SK-N-DZ (cell line): ENCODE measurements at regions not wholly inside any gene's neighbourhood (a gene's known extent, or its start where the extent isn't known, plus 50 kb on each side); places are given as distances from the start of the nearest gene placed in this dataset.

Experiments used
- DNase-seq: peaks from one replicate; pipeline ENCODE4 v3.0.0-alpha.2; 2015; ENCODE audit warnings: low spot score

DNA sequence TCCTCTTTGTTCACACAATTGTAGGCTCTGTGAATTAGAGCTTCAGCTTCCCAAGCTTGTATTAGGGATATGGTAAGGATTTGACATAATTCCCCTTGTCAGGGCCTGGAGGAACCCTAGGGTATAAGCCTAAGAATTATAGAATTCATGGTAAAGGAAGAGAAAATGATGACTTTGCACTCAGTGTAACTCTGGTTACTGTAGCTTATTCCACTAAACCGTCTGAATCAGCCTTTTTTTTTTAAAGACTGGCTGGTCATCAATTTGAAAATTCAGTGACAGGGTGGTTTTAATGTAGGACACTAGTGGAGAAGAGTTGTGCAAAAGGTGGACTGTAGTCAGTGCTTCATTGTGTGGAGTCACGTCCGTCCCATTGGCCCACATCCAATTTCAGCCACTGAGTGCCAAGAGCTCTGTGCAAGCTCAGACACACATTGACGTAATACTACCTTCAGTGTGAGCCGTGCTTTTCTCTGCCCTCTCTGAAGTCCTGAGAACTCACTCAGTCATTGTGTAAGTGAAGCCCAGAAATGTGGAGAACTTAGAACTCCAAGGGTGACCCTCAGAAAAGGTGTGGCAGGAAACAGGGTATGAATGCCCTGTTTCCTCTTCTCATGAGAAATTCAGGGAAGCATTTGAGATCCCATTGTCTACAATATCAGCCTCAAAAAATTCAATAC, 449.8 kb downstream of the C4orf33 start:
- no peak for DNase-seq

- DNase-seq, result no peak
Measured at GRCh38 chr4:129546531-129546930, 450.6 kb downstream of the C4orf33 start.

DNA sequence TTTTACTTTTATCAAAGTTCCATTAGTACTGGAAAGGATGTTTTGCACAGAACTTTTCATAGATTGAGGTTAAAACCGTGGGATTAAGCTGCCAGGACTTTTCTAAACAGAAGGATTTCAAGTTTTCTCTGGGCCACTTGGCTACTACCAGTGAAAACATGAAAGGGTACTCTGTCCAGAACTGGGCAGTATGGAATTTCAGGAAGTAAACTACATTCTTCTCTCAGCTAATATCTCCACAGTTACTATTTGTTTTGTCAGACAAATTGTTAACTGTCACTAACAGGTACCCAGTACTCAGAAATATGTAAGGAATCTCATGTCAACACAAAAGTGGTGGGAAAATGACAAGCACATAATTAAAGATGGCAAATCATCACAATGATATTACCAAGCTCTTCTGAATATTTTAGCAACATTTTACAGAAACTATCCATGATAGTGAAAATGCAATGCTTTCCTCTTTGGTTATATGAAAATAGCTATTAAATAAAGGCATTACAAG, 454.4 kb downstream of the C4orf33 start:
- DNase-seq, result no peak

DNA sequence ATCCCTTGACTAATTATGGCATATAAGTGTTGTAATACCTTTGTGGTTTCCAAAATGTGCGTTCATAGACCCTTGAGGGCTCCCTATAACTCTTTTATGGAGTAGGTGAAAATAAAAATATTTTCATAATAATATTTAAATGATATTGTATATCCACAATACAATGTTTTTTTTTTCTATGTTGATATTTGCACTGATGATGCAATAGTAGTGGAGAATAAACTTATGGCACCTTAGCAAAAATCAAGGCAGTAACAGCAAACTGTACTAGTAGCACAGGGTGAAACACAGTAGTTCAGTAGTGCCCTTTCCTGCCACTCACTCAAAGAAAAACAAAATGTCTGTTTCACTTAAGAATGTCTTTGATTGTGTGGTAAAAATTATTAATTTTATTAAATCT, 465.3 kb downstream of the C4orf33 start:
- DNase-seq, result no peak

DNA sequence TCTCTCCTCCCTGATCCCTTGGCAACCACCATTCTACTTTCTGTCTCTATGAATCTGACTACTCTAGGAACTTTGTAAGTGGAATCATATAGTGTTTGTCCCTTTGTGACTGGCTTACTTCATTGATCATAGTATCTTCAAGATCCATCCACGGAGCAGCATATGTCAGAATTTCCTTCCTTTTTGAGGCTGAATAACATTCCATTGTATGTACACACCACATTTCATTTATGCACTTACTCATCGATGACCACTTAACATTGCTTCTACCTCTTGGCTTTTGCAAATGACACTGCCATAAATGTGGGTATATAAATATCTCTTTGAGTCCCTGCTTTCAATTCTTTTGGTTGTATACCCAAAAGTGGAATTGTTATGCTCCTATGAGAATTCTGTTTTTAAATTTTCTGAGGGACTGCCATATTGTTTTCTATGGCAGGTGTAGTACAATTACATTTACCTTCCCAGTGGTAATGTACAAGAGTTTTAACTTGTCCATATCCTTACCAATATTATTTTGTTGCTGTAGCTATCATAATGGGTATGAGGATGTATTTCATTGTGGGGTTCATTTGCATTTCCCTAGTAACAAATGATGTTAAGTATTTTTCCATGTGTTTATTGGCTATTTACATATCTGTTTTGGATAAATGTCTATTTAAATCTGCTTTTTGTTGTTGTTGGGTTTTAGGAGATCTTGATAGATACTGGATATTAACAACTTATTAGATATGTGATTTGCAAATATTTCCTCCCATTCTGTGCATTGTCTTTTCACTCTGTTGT, 466.1 kb downstream of the C4orf33 start:
- no peak for DNase-seq

DNA sequence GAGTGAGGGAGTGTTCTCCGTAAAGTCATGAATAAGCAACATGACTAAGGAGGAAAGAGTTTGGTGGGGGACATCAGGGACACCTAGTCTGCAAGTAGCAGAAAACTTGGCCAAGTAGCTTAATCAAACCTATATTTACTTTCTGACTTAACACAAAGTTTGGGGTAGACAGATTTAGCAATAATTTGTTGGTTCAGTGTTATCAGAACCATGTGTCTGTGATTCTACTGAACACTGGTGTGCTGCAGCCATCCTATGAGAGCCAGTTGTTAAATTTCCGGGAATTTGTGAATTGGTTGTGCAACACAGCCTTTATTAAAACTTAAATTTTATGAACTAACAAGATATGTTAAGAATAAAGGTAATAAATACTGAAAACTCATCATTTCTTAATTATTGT, 469.3 kb downstream of the C4orf33 start:
- DNase-seq, result no peak

DNA sequence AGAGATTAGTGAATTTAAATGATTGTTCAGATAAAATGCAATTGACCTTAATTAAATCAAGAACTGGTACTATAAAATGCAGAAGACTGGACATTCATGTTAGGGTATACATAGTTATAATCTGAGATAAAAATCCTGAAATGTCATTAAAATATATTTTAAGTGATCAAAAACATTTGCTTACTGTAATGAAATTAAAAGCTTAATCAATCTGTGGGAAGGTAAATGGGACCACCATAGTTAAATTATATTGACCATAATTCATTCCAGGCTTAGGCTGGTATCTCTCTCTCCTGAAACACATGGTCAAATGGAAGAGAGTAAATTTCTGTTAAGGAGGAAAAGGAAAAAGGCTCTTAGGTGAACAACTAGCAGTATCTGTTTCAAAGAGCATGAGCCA, 474.4 kb downstream of the C4orf33 start:
- DNase-seq, result peak; percentile 77

DNA sequence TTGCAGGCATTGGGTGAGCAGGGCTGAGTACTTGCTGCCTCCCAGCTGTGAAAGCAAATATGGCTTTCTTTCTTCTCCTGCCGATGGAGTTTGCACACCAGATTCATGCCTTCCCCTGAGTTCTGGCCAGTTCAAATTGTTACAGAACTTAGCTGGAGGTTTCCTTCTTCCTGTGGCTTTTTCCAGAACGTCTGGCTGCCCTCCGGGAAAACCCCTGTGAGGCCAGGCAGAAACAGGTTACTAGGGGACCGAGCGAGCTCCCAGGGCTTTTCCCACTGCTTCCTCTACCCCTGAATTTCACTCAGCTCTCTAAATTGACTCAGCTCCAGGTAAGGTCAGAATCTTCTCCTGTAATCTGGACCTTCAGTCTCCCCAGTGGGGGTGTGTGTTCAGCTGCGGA, 482.4 kb downstream of the C4orf33 start:
- DNase-seq, result no peak

DNA sequence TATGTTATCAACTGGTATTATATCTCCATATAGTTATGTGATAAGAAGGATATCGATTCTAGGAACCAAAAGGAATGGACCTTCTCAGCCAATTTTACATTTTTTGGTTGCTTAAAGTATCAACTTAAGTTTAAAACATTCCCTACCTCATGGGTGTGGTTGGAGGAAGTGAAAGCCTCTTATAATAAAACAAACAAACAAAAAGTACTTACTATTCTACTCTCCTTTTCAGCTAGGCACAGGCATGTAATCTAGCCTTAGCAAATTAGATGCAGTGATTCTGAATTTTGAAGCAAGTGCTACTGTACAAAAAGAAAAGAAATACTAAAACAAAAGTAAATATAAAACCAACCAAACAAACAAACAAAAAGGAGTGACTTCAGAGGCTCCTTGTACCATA, 485.4 kb downstream of the C4orf33 start:
- no peak for DNase-seq

- no peak for DNase-seq
Measured at GRCh38 chr4:129583868-129584267, 487.9 kb downstream of the C4orf33 start.

- no peak for DNase-seq
Measured at GRCh38 chr4:129598582-129598981, 502.6 kb downstream of the C4orf33 start.

DNA sequence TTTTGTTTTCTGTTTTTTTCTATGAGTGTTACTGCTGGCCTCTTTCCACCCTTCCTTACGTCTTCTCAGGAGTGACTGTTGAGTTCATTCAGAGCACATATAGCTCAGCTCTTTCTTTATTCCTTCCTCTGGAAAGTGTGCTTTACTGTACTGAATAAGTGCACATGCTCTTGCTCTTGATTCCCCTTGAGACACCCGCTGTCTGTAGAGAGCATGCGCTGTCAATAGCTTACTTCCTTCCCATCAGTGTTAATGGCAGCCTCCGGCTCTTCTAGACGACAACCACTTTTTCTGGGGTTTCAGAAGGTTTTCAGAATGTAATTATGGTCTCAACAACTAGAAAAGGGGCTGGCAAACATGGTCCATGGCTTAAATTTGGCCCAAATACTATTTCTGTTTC, 504.9 kb downstream of the C4orf33 start:
- DNase-seq, result no peak

DNA sequence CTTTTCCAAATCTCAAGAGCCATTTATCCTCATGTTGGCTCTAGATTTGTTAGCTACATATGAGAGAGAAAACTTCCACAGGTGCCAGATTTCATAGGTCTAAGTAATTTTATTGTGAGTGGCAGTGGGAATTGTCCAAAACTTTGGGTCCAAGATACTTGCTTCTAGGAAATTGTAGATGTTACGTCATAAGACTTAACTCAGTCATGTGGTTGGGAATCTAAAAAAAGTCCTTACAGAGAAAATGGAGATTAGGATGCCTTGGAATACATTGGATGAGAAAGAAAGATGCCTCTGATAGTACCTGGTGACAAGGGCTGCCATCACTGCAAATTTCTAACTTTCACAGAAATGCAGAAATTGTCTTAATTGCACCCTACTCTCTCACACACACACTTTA, 506.5 kb downstream of the C4orf33 start:
- DNase-seq, result no peak

GRCh38 chr4:129603241-129603931, 507.4 kb downstream of the C4orf33 start:
- DNase-seq, result no peak

DNA sequence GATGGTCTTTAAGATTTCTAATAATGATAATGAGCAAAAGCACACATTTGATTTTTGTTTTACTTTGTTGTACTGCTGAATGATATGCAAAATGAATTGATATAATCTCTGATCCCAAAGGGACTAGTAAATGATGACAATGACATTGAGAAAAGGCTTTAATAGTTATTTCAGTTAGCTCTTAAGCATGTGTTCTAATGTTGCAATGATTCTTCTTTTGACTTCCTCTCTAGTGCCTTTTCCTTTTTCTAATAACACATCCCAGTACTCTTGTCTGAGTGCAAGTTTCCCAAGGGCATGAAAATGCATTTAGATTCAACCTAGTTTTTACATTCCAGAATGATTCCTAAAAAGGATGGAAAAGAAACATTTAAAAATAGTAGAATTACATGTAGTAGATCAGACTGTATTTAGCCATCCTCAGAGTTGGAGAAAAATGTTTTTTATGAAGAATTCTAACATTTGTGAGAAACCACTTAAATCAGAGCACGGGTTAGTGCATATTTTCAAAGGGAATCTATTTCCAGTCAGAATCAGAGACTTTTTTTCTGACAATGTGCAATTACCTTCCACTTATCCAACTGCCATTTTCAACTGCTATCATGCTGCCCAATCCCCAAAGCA, 508.8 kb downstream of the C4orf33 start:
- DNase-seq, result no peak

- DNase-seq, result no peak
Measured at GRCh38 chr4:129614611-129615010, 518.7 kb downstream of the C4orf33 start.

GRCh38 chr4:129622566-129622965, 526.6 kb downstream of the C4orf33 start:
- no peak for DNase-seq

GRCh38 chr4:129623233-129623875, 527.4 kb downstream of the C4orf33 start:
- no peak for DNase-seq

- peak; percentile 48 for DNase-seq
Measured at GRCh38 chr4:129641179-129641578, 545.2 kb downstream of the C4orf33 start.

GRCh38 chr4:129645461-129645860, 549.5 kb downstream of the C4orf33 start:
- no peak for DNase-seq

DNA sequence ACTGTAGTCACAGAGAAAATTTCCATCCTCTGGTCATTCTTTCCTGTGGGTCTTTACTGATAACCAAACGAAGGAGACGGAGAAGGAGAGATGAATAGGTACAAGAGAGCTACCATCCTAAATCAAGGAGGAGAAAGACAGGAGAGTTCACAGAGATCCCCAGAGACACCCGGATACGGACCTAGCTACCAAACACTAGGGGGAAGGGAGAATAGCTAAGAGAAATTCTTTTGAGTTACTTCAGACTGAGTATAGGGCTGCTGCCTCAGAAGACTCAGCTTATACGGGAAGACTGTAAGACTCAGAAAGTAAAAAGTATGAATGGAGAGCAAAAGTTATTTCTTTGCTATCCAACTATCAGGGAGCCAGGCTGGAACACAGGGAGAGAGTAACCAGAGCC, 572.1 kb downstream of the C4orf33 start:
- no peak for DNase-seq

- DNase-seq, result no peak
Measured at GRCh38 chr4:129672941-129673340, 577.0 kb downstream of the C4orf33 start.
